Testis (tissue), 2 donors: ENCODE measurements at regions not wholly inside any gene's neighbourhood (a gene's known extent, or its start where the extent isn't known, plus 50 kb on each side); places are given as distances from the start of the nearest gene placed in this dataset.

Source experiments
- POLR2A ChIP-seq: fragments of 450-650 bp; IDR thresholded peaks from one replicate; pipeline ENCODE4 v1.6.1; 2017; ENCODE audit warnings: antibody characterized with exemption, mild to moderate bottlenecking, moderate library complexity
- TF ChIP-seq, protein P1 (sequence below), 3 experiments: fragments of 450-650 bp in 2 of 3; fragments of 200-600 bp in 1 of 3; sonication (generic) in 1 of 3; IDR thresholded peaks; one replicate each; pipeline ENCODE4 v1.5.1; 2016 to 2019; ENCODE audit warnings: antibody characterized with exemption in 3 of 3, mild to moderate bottlenecking in 2 of 3, moderate library complexity in 1 of 3

DNA sequence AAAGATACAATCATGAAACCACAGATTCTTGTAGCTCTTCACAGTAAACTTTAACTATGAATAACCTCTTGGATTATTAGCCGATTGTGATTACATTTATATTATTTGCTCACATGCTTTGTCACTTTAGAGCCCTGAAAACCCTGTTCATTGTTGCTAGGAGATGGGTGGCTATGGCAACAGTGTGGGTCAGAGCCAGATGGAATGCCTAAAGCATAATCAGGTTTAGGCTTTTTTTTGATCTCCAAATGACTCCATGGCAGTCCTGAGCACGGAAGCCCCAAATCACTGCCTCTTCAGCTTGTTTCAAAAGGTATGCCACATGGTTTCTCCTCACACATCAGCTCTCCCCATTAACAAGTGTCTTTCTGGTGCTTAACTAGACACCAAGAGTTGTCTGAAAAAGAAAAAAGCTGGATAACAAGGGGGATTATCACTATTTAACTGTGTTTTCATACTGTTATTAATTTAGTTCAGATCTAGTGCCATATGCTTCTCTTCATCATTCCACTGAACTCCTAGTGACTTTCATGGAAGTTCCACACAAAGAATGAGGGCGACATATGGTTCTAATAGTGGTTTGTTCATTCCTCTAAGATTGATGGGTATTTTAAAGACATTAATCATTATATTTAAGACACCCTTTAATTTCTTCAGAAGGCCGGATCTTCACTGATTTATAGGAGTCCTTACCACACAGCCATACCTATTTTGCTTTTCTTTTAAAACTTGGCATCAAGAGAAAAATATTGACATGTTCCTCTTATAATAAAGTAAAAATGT, 88.8 kb upstream of the PAM start:
- TF ChIP-seq, protein P1, sequence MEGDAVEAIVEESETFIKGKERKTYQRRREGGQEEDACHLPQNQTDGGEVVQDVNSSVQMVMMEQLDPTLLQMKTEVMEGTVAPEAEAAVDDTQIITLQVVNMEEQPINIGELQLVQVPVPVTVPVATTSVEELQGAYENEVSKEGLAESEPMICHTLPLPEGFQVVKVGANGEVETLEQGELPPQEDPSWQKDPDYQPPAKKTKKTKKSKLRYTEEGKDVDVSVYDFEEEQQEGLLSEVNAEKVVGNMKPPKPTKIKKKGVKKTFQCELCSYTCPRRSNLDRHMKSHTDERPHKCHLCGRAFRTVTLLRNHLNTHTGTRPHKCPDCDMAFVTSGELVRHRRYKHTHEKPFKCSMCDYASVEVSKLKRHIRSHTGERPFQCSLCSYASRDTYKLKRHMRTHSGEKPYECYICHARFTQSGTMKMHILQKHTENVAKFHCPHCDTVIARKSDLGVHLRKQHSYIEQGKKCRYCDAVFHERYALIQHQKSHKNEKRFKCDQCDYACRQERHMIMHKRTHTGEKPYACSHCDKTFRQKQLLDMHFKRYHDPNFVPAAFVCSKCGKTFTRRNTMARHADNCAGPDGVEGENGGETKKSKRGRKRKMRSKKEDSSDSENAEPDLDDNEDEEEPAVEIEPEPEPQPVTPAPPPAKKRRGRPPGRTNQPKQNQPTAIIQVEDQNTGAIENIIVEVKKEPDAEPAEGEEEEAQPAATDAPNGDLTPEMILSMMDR (IDR thresholded peaks at IDR 0.05) = no peak
- no peak for TF ChIP-seq POLR2A
